ENCODE measurements at regions not wholly inside any gene's neighbourhood (a gene's known extent, or its start where the extent isn't known, plus 50 kb on each side); places are given as distances from the start of the nearest gene placed in this dataset.

- DNase-seq (ENCODE audit: low read depth), result no peak
- H3K4me3 ChIP-seq (ENCODE audit: low read length), result no peak overlapping the region
- TF ChIP-seq CTCF (conservative IDR thresholded peaks at IDR 0.05; ENCODE audit: low read depth, low read length), result no peak
Measured at GRCh38 chr16:82241469-82242052, 71.5 kb upstream of the MPHOSPH6 start.

DNA sequence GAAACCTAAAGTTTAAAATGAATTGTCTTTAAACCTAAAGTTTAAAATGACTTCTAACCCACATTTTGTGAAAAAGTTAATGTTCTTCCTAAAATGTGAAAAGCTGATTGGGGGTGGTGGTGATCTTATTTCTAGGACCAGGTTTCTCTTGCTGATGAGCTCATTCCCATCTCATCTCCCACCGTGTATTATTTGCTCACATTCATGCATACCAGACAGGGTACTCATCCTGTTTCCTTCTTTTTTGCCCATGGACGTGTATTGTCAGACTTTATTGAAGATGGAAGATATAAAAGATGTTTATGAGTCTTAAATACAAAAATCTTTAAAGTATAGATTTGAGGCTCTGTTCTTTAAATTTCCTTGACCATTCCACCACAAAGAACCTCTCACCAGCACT is 70.1 kb upstream of the MPHOSPH6 start:
- DNase-seq (ENCODE audit: low read depth), result no peak
- TF ChIP-seq CTCF (conservative IDR thresholded peaks at IDR 0.05; ENCODE audit: low read depth, low read length), result no peak
- H3K4me3 ChIP-seq (ENCODE audit: low read length), result no peak overlapping the region

DNA sequence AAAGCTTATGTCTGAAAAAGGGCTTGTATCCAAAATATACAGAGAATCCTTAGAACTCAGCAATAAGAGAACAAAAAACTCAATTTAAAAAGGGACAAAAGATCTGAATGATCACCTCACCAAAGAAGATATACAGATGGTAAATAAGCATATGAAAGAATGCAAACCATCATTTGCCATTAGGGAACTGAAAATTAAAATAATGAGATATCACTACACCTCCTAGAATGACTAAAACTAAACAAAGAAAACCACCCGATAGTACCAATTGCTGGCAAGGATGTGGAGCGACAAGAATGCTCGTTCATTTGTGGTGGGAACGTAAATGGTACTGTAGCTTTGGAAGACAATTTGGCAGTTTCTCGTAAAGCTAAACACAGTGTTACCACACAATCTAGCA is 66.9 kb upstream of the MPHOSPH6 start:
- no peak overlapping the region for H3K4me3 ChIP-seq (ENCODE audit: low read length)
- DNase-seq (ENCODE audit: low read depth), result no peak
- no peak for TF ChIP-seq CTCF (conservative IDR thresholded peaks at IDR 0.05; ENCODE audit: low read depth, low read length)

DNA sequence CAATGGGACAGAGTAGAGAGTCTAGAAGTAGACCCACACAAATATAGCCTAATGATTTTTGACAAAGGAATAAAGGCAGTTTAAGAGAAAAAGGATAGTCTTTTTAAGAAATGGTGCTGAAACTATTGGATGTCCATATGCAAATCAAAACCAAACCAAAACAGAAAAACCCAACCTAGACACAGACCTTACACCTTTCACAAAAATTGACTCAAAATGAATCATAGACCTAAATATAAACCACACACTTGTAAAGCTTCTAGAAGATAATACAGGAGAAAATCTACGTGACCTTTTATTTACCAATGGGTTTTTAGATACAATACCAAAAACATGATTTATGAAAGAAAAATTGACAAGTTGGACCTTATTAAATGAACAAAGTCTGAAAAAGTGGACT is 66.4 kb upstream of the MPHOSPH6 start:
- no peak for DNase-seq (ENCODE audit: low read depth)
- no peak overlapping the region for H3K4me3 ChIP-seq (ENCODE audit: low read length)
- no peak for TF ChIP-seq CTCF (conservative IDR thresholded peaks at IDR 0.05; ENCODE audit: low read depth, low read length)

DNA sequence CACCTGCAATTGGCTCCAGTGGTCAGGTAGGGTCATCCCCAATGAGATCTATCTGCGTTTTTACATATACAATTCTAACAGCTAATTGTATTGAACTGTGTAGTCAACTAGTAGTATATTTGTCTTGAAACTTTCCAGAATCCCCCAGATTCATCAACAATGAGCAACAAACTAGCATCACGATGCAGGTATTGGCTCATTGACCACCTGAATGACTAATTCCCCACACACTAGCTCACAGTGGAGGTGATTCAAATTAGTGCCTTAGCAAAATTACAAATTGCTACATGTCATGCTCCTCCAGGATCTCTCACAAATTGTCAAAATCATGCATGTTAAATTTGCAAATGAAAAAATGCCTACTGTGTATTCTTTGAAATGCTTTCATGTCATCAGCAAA is 62.8 kb upstream of the MPHOSPH6 start:
- TF ChIP-seq CTCF (conservative IDR thresholded peaks at IDR 0.05; ENCODE audit: low read depth, low read length), result no peak
- no peak for DNase-seq (ENCODE audit: low read depth)
- H3K4me3 ChIP-seq (ENCODE audit: low read length), result no peak overlapping the region

GRCh38 chr16:82231008-82231787 is 61.2 kb upstream of the MPHOSPH6 start:
- TF ChIP-seq CTCF (conservative IDR thresholded peaks at IDR 0.05; ENCODE audit: low read depth, low read length), result no peak
- H3K4me3 ChIP-seq (ENCODE audit: low read length), result no peak overlapping the region
- no peak for DNase-seq (ENCODE audit: low read depth)

Measured in retinal pigment epithelial cell (primary cell).